DOHH2 (cell line): ENCODE measurements at regions not wholly inside any gene's neighbourhood (a gene's known extent, or its start where the extent isn't known, plus 50 kb on each side); places are given as distances from the start of the nearest gene placed in this dataset.

ENCODE experiments used
- H3F3A ChIP-seq: fragments of 200-600 bp; sonication (generic), shearing (Covaris generic); 2 replicates; pipeline ENCODE4 v1.6.0; 2016; ENCODE audit warnings: antibody characterized with exemption, mild to moderate bottlenecking; ENCODE audit not compliant: control insufficient read depth, insufficient read depth
- H3K27ac ChIP-seq: fragments of 200-600 bp; sonication (generic); 2 replicates; pipeline ENCODE4 v1.5.1; 2014; ENCODE audit warnings: low read depth, mild to moderate bottlenecking, low read length, moderate library complexity
- H3K27me3 ChIP-seq: fragments of 200-600 bp; sonication (generic); 2 replicates; pipeline ENCODE4 v1.6.1; 2014; ENCODE audit warnings: mild to moderate bottlenecking, low read length, mixed read lengths; ENCODE audit not compliant: control insufficient read depth
- H3K36me3 ChIP-seq: fragments of 200-600 bp; sonication (generic); 2 replicates; pipeline ENCODE4 v1.6.1; 2014; ENCODE audit warnings: mild to moderate bottlenecking, low read length, moderate library complexity, mixed read lengths; ENCODE audit not compliant: control insufficient read depth
- H3K4me1 ChIP-seq: fragments of 200-600 bp; sonication (generic); 2 replicates; pipeline ENCODE4 v1.6.1; 2014; ENCODE audit warnings: mild to moderate bottlenecking, low read length, mixed read lengths; ENCODE audit not compliant: control insufficient read depth
- H3K4me2 ChIP-seq: fragments of 200-600 bp; sonication (generic); 2 replicates; pipeline ENCODE4 v1.6.0; 2014; ENCODE audit warnings: mild to moderate bottlenecking, low read length, moderate library complexity
- H3K4me3 ChIP-seq: fragments of 200-600 bp; sonication (generic); 2 replicates; pipeline ENCODE4 v1.5.1; 2014; ENCODE audit warnings: mild to moderate bottlenecking, low read length, mixed read lengths
- H3K79me2 ChIP-seq: fragments of 200-600 bp; sonication (generic); 2 replicates; pipeline ENCODE4 v1.6.1; 2014; ENCODE audit warnings: mild to moderate bottlenecking, low read length, mixed read lengths; ENCODE audit not compliant: control insufficient read depth
- H3K9me2 ChIP-seq: fragments of 200-600 bp; sonication (generic); replicated peaks from 2 replicates; pipeline ENCODE4 v1.6.1; 2014; ENCODE audit warnings: mild to moderate bottlenecking, low read length, mixed read lengths; ENCODE audit not compliant: control insufficient read depth
- H3K9me3 ChIP-seq: fragments of 200-600 bp; sonication (generic); 2 replicates; pipeline ENCODE4 v1.6.1; 2014; ENCODE audit warnings: antibody characterized with exemption, low read length, mixed read lengths; ENCODE audit not compliant: control insufficient read depth, insufficient read depth
- H4K20me1 ChIP-seq: fragments of 200-600 bp; sonication (generic); 2 replicates; pipeline ENCODE4 v1.6.0; 2014; ENCODE audit warnings: low read depth, mild to moderate bottlenecking, antibody characterized with exemption, low read length, moderate library complexity; ENCODE audit not compliant: control insufficient read depth, insufficient read depth
- EZH2phosphoT487 ChIP-seq: fragments of 200-600 bp; sonication (generic); IDR thresholded peaks from 2 replicates; pipeline ENCODE4 v1.6.1; 2017; ENCODE audit warnings: borderline replicate concordance, mild to moderate bottlenecking, antibody characterized with exemption, low read length, moderate library complexity, mixed read lengths
- TF ChIP-seq, protein P1 (sequence below): fragments of 200-600 bp; sonication (generic); IDR thresholded peaks from one replicate; pipeline ENCODE4 v1.5.1; 2014; ENCODE audit warnings: antibody characterized with exemption, mild to moderate bottlenecking, low read depth, low read length; ENCODE audit not compliant: poor library complexity, severe bottlenecking

DNA sequence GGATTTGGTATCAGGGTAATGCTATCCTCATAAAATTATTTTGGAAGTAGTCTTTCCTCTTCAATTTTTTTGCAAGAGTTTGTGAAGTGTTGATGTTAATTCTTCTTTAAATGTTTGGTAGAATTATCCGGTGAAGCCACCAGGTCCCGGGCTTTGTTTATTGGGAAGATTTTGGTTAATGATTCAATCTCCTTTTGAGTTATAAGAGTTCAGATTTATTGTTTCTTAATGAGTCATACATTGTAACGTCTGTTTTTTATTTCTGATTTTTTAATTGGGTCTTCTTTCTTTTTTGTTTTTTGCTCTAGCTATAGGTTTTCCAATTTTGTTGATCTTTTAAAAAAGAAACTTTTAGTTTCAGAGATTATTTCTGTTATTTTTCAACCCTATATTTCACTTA is 412.3 kb downstream of the PDGFC start:
- no peaks in the 10 kb centered on the region for H3K4me1 ChIP-seq
- TF ChIP-seq EZH2phosphoT487: no peak
- TF ChIP-seq, protein P1, sequence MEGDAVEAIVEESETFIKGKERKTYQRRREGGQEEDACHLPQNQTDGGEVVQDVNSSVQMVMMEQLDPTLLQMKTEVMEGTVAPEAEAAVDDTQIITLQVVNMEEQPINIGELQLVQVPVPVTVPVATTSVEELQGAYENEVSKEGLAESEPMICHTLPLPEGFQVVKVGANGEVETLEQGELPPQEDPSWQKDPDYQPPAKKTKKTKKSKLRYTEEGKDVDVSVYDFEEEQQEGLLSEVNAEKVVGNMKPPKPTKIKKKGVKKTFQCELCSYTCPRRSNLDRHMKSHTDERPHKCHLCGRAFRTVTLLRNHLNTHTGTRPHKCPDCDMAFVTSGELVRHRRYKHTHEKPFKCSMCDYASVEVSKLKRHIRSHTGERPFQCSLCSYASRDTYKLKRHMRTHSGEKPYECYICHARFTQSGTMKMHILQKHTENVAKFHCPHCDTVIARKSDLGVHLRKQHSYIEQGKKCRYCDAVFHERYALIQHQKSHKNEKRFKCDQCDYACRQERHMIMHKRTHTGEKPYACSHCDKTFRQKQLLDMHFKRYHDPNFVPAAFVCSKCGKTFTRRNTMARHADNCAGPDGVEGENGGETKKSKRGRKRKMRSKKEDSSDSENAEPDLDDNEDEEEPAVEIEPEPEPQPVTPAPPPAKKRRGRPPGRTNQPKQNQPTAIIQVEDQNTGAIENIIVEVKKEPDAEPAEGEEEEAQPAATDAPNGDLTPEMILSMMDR: no peak
- no peaks in the 10 kb centered on the region for H3K9me3 ChIP-seq
- H3K36me3 ChIP-seq: no peaks in the 10 kb centered on the region
- H3F3A ChIP-seq: no peaks in the 10 kb centered on the region
- no peak overlapping the region for H3K4me3 ChIP-seq
- no peak overlapping the region for H3K4me2 ChIP-seq
- H3K27ac ChIP-seq: no peak overlapping the region
- H3K9me2 ChIP-seq: no peaks in the 10 kb centered on the region
- H3K27me3 ChIP-seq: no peaks in the 10 kb centered on the region
- H3K79me2 ChIP-seq: no peaks in the 10 kb centered on the region
- no peaks in the 10 kb centered on the region for H4K20me1 ChIP-seq

DNA sequence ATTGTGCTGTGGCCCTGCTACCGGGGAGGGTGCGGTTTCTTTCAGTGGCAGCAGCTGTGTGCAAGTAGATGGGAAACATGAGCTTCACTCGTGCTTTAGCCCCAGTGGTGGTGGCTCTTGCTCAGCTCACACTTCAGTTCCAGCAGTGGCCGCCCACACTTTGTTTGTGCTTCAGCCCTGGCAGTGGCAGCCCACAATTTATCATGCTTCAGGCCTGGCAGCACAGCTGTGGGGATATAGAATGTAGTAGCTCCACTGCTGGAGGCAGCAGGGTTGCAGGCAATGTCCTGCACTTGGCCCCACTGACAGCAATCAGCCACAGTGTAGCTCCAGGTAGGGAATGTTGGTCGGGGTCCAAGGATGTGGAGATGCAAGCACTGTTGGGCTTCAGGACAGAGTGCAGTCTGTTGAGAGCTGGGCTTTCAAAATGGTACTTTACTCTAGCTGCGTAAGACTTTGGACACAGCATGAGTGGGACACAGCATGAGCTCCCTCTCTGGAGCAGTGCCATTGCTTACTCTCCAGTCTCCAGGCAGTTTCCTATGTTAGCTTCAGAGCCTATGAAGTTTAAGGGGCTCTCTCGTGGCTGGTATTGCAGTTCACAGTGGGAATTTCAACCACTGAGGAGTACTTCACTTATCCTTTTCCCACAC is 413.1 kb downstream of the PDGFC start:
- H3F3A ChIP-seq: no peaks in the 10 kb centered on the region
- H3K36me3 ChIP-seq: no peaks in the 10 kb centered on the region
- H3K4me2 ChIP-seq: no peak overlapping the region
- no peaks in the 10 kb centered on the region for H3K27me3 ChIP-seq
- H3K4me3 ChIP-seq: no peak overlapping the region
- TF ChIP-seq, protein P1: no peak
- no peak for TF ChIP-seq EZH2phosphoT487
- H3K79me2 ChIP-seq: no peaks in the 10 kb centered on the region
- no peaks in the 10 kb centered on the region for H3K9me2 ChIP-seq
- no peaks in the 10 kb centered on the region for H3K4me1 ChIP-seq
- no peak overlapping the region for H3K27ac ChIP-seq
- H3K9me3 ChIP-seq: no peaks in the 10 kb centered on the region
- H4K20me1 ChIP-seq: no peaks in the 10 kb centered on the region

DNA sequence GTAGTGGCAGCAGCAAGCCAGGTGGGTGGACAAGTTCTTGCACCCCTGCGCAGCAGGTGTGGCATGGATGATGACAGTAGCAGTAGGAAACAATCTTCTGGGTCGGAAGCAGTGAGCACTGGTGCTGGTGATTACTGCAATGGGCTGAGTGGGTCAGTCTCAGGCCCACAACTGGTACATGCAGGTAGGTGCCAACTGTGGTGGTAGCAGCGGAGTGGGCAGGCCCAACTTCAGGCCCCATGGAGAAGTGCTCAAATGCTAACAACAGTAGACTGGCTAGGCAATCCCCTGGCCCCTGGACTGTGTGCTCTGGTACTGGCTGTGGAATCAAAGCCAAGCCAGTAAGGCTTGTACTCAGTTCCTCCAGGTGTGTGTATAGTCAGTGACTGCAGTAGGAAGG is 413.7 kb downstream of the PDGFC start:
- no peak for TF ChIP-seq EZH2phosphoT487
- TF ChIP-seq, protein P1: no peak

More for the DNA sequence above, 413.7 kb downstream of the PDGFC start:
- H3K27me3 ChIP-seq: no peaks in the 10 kb centered on the region
- no peaks in the 10 kb centered on the region for H3K4me1 ChIP-seq
- no peaks in the 10 kb centered on the region for H3K9me3 ChIP-seq
- H3K9me2 ChIP-seq: no peaks in the 10 kb centered on the region
- no peaks in the 10 kb centered on the region for H3K36me3 ChIP-seq
- no peak overlapping the region for H3K4me2 ChIP-seq
- H4K20me1 ChIP-seq: no peaks in the 10 kb centered on the region
- no peak overlapping the region for H3K4me3 ChIP-seq
- no peaks in the 10 kb centered on the region for H3F3A ChIP-seq
- no peak overlapping the region for H3K27ac ChIP-seq
- H3K79me2 ChIP-seq: no peaks in the 10 kb centered on the region
